ENCODE measurements at regions not wholly inside any gene's neighbourhood (a gene's known extent, or its start where the extent isn't known, plus 50 kb on each side); places are given as distances from the start of the nearest gene placed in this dataset.
A peak's percentile ranks its signal among the peaks of the same experiment; 100 is the strongest.

- no peak overlapping the region for H3K4me3 Mint-ChIP-seq
- DNase-seq (ENCODE audit: low spot score in 2 of 2), result no peak
- H3K27me3 Mint-ChIP-seq, result no peaks in the 10 kb centered on the region
- H3K36me3 Mint-ChIP-seq (ENCODE audit: insufficient read depth), result no peaks in the 10 kb centered on the region
- no peak overlapping the region for H3K27ac Mint-ChIP-seq (ENCODE audit: low read depth)
- no peaks in the 10 kb centered on the region for H3K9me3 Mint-ChIP-seq
- peaks cover 16% of the 10 kb centered on the region for H3K4me1 Mint-ChIP-seq
- ATAC-seq (replicated peaks; ENCODE audit: extremely low read depth, poor library complexity, severe bottlenecking), result no peak
These were observed 496.7 kb upstream of the CFAP20DC start for GRCh38 chr3:59546522-59546921.

GRCh38 chr3:59545374-59545773, 495.5 kb upstream of the CFAP20DC start:
- Mint-ChIP-seq H3K4me3 (no peak overlapping the region), H3K9me3 (no peaks in the 10 kb centered on the region), H3K36me3 (ENCODE audit: insufficient read depth) (peaks cover 2% of the 10 kb centered on the region), H3K27me3 (no peaks in the 10 kb centered on the region), H3K4me1 (peaks cover 25% of the 10 kb centered on the region), H3K27ac (ENCODE audit: low read depth) (no peak overlapping the region)
- ATAC-seq (replicated peaks; ENCODE audit: extremely low read depth, poor library complexity, severe bottlenecking) (no peak), DNase-seq (ENCODE audit: low spot score in 2 of 2) (no peak)

GRCh38 chr3:59542276-59542675, 492.5 kb upstream of the CFAP20DC start:
- H3K4me1 Mint-ChIP-seq, result peaks cover 28% of the 10 kb centered on the region
- DNase-seq (ENCODE audit: low spot score in 2 of 2), result no peak
- H3K27ac Mint-ChIP-seq (ENCODE audit: low read depth), result no peak overlapping the region
- no peak for ATAC-seq (replicated peaks; ENCODE audit: extremely low read depth, poor library complexity, severe bottlenecking)
- no peaks in the 10 kb centered on the region for H3K27me3 Mint-ChIP-seq
- H3K36me3 Mint-ChIP-seq (ENCODE audit: insufficient read depth), result peaks cover 4% of the 10 kb centered on the region
- H3K9me3 Mint-ChIP-seq, result no peaks in the 10 kb centered on the region
- no peak overlapping the region for H3K4me3 Mint-ChIP-seq

- ATAC-seq (replicated peaks; ENCODE audit: extremely low read depth, poor library complexity, severe bottlenecking) (peak; percentile 62), DNase-seq (ENCODE audit: low spot score in 2 of 2) (no peak)
- peaks cover 4% of the 10 kb centered on the region for H3K36me3 Mint-ChIP-seq (ENCODE audit: insufficient read depth)
- peaks cover 28% of the 10 kb centered on the region for H3K4me1 Mint-ChIP-seq
- H3K9me3 Mint-ChIP-seq, result no peaks in the 10 kb centered on the region
- H3K27me3 Mint-ChIP-seq, result no peaks in the 10 kb centered on the region
- peak overlapping the region; percentile 95 for H3K27ac Mint-ChIP-seq (ENCODE audit: low read depth)
- H3K4me3 Mint-ChIP-seq, result peak overlapping the region; percentile 26
These were observed 490.9 kb upstream of the CFAP20DC start for GRCh38 chr3:59540696-59541095.

- H3K4me1 Mint-ChIP-seq, result peaks cover 28% of the 10 kb centered on the region
- no peaks in the 10 kb centered on the region for H3K27me3 Mint-ChIP-seq
- H3K36me3 Mint-ChIP-seq (ENCODE audit: insufficient read depth), result peaks cover 4% of the 10 kb centered on the region
- H3K9me3 Mint-ChIP-seq, result no peaks in the 10 kb centered on the region
- DNase-seq (ENCODE audit: low spot score in 2 of 2), result no peak
- peak overlapping the region; percentile 26 for H3K4me3 Mint-ChIP-seq
- no peak for ATAC-seq (replicated peaks; ENCODE audit: extremely low read depth, poor library complexity, severe bottlenecking)
- peak overlapping the region; percentile 95 for H3K27ac Mint-ChIP-seq (ENCODE audit: low read depth)
These were observed 490.4 kb upstream of the CFAP20DC start for GRCh38 chr3:59540241-59540640.

GRCh38 chr3:59538753-59539432, 489.1 kb upstream of the CFAP20DC start:
- H3K36me3 Mint-ChIP-seq (ENCODE audit: insufficient read depth), result peaks cover 4% of the 10 kb centered on the region
- peaks cover 28% of the 10 kb centered on the region for H3K4me1 Mint-ChIP-seq
- H3K4me3 Mint-ChIP-seq, result no peak overlapping the region
- no peaks in the 10 kb centered on the region for H3K9me3 Mint-ChIP-seq
- DNase-seq (ENCODE audit: low spot score in 2 of 2) (no peak), ATAC-seq (replicated peaks; ENCODE audit: extremely low read depth, poor library complexity, severe bottlenecking) (no peak)
- no peak overlapping the region for H3K27ac Mint-ChIP-seq (ENCODE audit: low read depth)
- no peaks in the 10 kb centered on the region for H3K27me3 Mint-ChIP-seq

- ATAC-seq (replicated peaks; ENCODE audit: extremely low read depth, poor library complexity, severe bottlenecking) (no peak), DNase-seq (ENCODE audit: low spot score in 2 of 2) (no peak)
- H3K27me3 Mint-ChIP-seq, result no peaks in the 10 kb centered on the region
- H3K4me1 Mint-ChIP-seq, result peaks cover 7% of the 10 kb centered on the region
- H3K9me3 Mint-ChIP-seq, result no peaks in the 10 kb centered on the region
- H3K4me3 Mint-ChIP-seq, result no peak overlapping the region
- H3K36me3 Mint-ChIP-seq (ENCODE audit: insufficient read depth), result peaks cover 4% of the 10 kb centered on the region
- H3K27ac Mint-ChIP-seq (ENCODE audit: low read depth), result no peak overlapping the region
These were observed 486.0 kb upstream of the CFAP20DC start for GRCh38 chr3:59535791-59536221.

- DNase-seq (ENCODE audit: low spot score in 2 of 2) (no peak), ATAC-seq (replicated peaks; ENCODE audit: extremely low read depth, poor library complexity, severe bottlenecking) (no peak)
- H3K4me3 Mint-ChIP-seq, result no peak overlapping the region
- H3K27ac Mint-ChIP-seq (ENCODE audit: low read depth), result no peak overlapping the region
- no peaks in the 10 kb centered on the region for H3K4me1 Mint-ChIP-seq
- H3K36me3 Mint-ChIP-seq (ENCODE audit: insufficient read depth), result no peaks in the 10 kb centered on the region
- H3K9me3 Mint-ChIP-seq, result no peaks in the 10 kb centered on the region
- no peaks in the 10 kb centered on the region for H3K27me3 Mint-ChIP-seq
These were observed 482.2 kb upstream of the CFAP20DC start for GRCh38 chr3:59531994-59532393.

GRCh38 chr3:59531066-59531745, 481.4 kb upstream of the CFAP20DC start:
- ATAC-seq (replicated peaks; ENCODE audit: extremely low read depth, poor library complexity, severe bottlenecking) (no peak), DNase-seq (ENCODE audit: low spot score in 2 of 2) (no peak)
- Mint-ChIP-seq H3K4me3 (no peak overlapping the region), H3K9me3 (no peaks in the 10 kb centered on the region), H3K27me3 (no peaks in the 10 kb centered on the region), H3K4me1 (no peaks in the 10 kb centered on the region), H3K36me3 (ENCODE audit: insufficient read depth) (no peaks in the 10 kb centered on the region), H3K27ac (ENCODE audit: low read depth) (no peak overlapping the region)

GRCh38 chr3:59528251-59528650, 478.4 kb upstream of the CFAP20DC start:
- Mint-ChIP-seq H3K4me3 (no peak overlapping the region), H3K36me3 (ENCODE audit: insufficient read depth) (no peaks in the 10 kb centered on the region), H3K4me1 (no peaks in the 10 kb centered on the region)

GRCh38 chr3:59527493-59527892, 477.7 kb upstream of the CFAP20DC start:
- H3K27me3 Mint-ChIP-seq, result no peaks in the 10 kb centered on the region
- no peaks in the 10 kb centered on the region for H3K9me3 Mint-ChIP-seq
- no peaks in the 10 kb centered on the region for H3K4me1 Mint-ChIP-seq
- no peaks in the 10 kb centered on the region for H3K36me3 Mint-ChIP-seq (ENCODE audit: insufficient read depth)
- DNase-seq (ENCODE audit: low spot score in 2 of 2) (no peak), ATAC-seq (replicated peaks; ENCODE audit: extremely low read depth, poor library complexity, severe bottlenecking) (no peak)
- no peak overlapping the region for H3K27ac Mint-ChIP-seq (ENCODE audit: low read depth)
- no peak overlapping the region for H3K4me3 Mint-ChIP-seq

More at GRCh38 chr3:59528251-59528650, 478.4 kb upstream of the CFAP20DC start:
- ATAC-seq (replicated peaks; ENCODE audit: extremely low read depth, poor library complexity, severe bottlenecking) (no peak), DNase-seq (ENCODE audit: low spot score in 2 of 2) (no peak)
- H3K27ac Mint-ChIP-seq (ENCODE audit: low read depth), result no peak overlapping the region
- H3K9me3 Mint-ChIP-seq, result no peaks in the 10 kb centered on the region
- no peaks in the 10 kb centered on the region for H3K27me3 Mint-ChIP-seq

- ATAC-seq (replicated peaks; ENCODE audit: extremely low read depth, poor library complexity, severe bottlenecking) (no peak), DNase-seq (ENCODE audit: low spot score in 2 of 2) (no peak)
- no peak overlapping the region for H3K4me3 Mint-ChIP-seq
- H3K27me3 Mint-ChIP-seq, result no peaks in the 10 kb centered on the region
- no peaks in the 10 kb centered on the region for H3K4me1 Mint-ChIP-seq
- no peaks in the 10 kb centered on the region for H3K9me3 Mint-ChIP-seq
- H3K27ac Mint-ChIP-seq (ENCODE audit: low read depth), result no peak overlapping the region
- no peaks in the 10 kb centered on the region for H3K36me3 Mint-ChIP-seq (ENCODE audit: insufficient read depth)
These were observed 477.2 kb upstream of the CFAP20DC start for GRCh38 chr3:59526999-59527398.

GRCh38 chr3:59522550-59522949, 472.7 kb upstream of the CFAP20DC start:
- Mint-ChIP-seq H3K4me1 (no peaks in the 10 kb centered on the region), H3K9me3 (no peaks in the 10 kb centered on the region), H3K27me3 (no peaks in the 10 kb centered on the region), H3K4me3 (no peak overlapping the region), H3K36me3 (ENCODE audit: insufficient read depth) (no peaks in the 10 kb centered on the region), H3K27ac (ENCODE audit: low read depth) (no peak overlapping the region)
- no peak for ATAC-seq (replicated peaks; ENCODE audit: extremely low read depth, poor library complexity, severe bottlenecking)
- DNase-seq (ENCODE audit: low spot score in 2 of 2), result no peak

Data from central memory CD8-positive, alpha-beta T cell (primary cell).